ENCODE measurements at regions not wholly inside any gene's neighbourhood (a gene's known extent, or its start where the extent isn't known, plus 50 kb on each side); places are given as distances from the start of the nearest gene placed in this dataset.

GRCh38 chr15:25179673-25180511, 225.1 kb downstream of the SNRPN start:
- TF ChIP-seq EZH2phosphoT487 (IDR thresholded peaks at IDR 0.05; ENCODE audit: low read depth) (no peak), CTCF (IDR thresholded peaks at IDR 0.05; ENCODE audit: low read depth, low read length) (no peak)
- no peaks in the 10 kb centered on the region for H3K9me3 ChIP-seq (ENCODE audit: insufficient read depth, low read length)
- H3K9ac ChIP-seq (ENCODE audit: low read length) = no peak overlapping the region
- H3K36me3 ChIP-seq (replicated peaks; ENCODE audit: low read depth, low read length) = no peaks in the 10 kb centered on the region
- no peak overlapping the region for H3K27ac ChIP-seq (ENCODE audit: low read length)
- H4K20me1 ChIP-seq (ENCODE audit: insufficient read depth, low read length) = no peaks in the 10 kb centered on the region
- no peak overlapping the region for H3K4me3 ChIP-seq (ENCODE audit: low read length)
- H3K4me1 ChIP-seq (ENCODE audit: low read length) = no peaks in the 10 kb centered on the region
- no peaks in the 10 kb centered on the region for H3K79me2 ChIP-seq (ENCODE audit: low read length)
- H2AFZ ChIP-seq (ENCODE audit: low read depth, low read length) = no peak overlapping the region
- H3K4me2 ChIP-seq (ENCODE audit: low read length) = no peak overlapping the region
- no peaks in the 10 kb centered on the region for H3K27me3 ChIP-seq (ENCODE audit: low read depth, low read length)

GRCh38 chr15:25180606-25181292, 226.0 kb downstream of the SNRPN start:
- H3K4me2 ChIP-seq (ENCODE audit: low read length) = no peak overlapping the region
- no peak for TF ChIP-seq CTCF (IDR thresholded peaks at IDR 0.05; ENCODE audit: low read depth, low read length)
- no peak for TF ChIP-seq EZH2phosphoT487 (IDR thresholded peaks at IDR 0.05; ENCODE audit: low read depth)
- H3K4me3 ChIP-seq (ENCODE audit: low read length) = no peak overlapping the region
- H3K36me3 ChIP-seq (replicated peaks; ENCODE audit: low read depth, low read length) = no peaks in the 10 kb centered on the region
- H2AFZ ChIP-seq (ENCODE audit: low read depth, low read length) = no peak overlapping the region
- no peaks in the 10 kb centered on the region for H3K27me3 ChIP-seq (ENCODE audit: low read depth, low read length)
- H3K4me1 ChIP-seq (ENCODE audit: low read length) = no peaks in the 10 kb centered on the region
- H3K9ac ChIP-seq (ENCODE audit: low read length) = no peak overlapping the region
- H4K20me1 ChIP-seq (ENCODE audit: insufficient read depth, low read length) = no peaks in the 10 kb centered on the region
- no peaks in the 10 kb centered on the region for H3K9me3 ChIP-seq (ENCODE audit: insufficient read depth, low read length)
- H3K27ac ChIP-seq (ENCODE audit: low read length) = no peak overlapping the region
- H3K79me2 ChIP-seq (ENCODE audit: low read length) = no peaks in the 10 kb centered on the region

- H4K20me1 ChIP-seq (ENCODE audit: insufficient read depth, low read length) = no peaks in the 10 kb centered on the region
- H3K36me3 ChIP-seq (replicated peaks; ENCODE audit: low read depth, low read length) = no peaks in the 10 kb centered on the region
- no peak overlapping the region for H2AFZ ChIP-seq (ENCODE audit: low read depth, low read length)
- no peak overlapping the region for H3K4me2 ChIP-seq (ENCODE audit: low read length)
- no peaks in the 10 kb centered on the region for H3K9me3 ChIP-seq (ENCODE audit: insufficient read depth, low read length)
- no peaks in the 10 kb centered on the region for H3K4me1 ChIP-seq (ENCODE audit: low read length)
- TF ChIP-seq CTCF (IDR thresholded peaks at IDR 0.05; ENCODE audit: low read depth, low read length) = no peak
- TF ChIP-seq EZH2phosphoT487 (IDR thresholded peaks at IDR 0.05; ENCODE audit: low read depth) = no peak
- H3K79me2 ChIP-seq (ENCODE audit: low read length) = no peaks in the 10 kb centered on the region
- H3K27ac ChIP-seq (ENCODE audit: low read length) = no peak overlapping the region
- no peaks in the 10 kb centered on the region for H3K27me3 ChIP-seq (ENCODE audit: low read depth, low read length)
- H3K9ac ChIP-seq (ENCODE audit: low read length) = no peak overlapping the region
- H3K4me3 ChIP-seq (ENCODE audit: low read length) = no peak overlapping the region
Observed at GRCh38 chr15:25181293-25182097, 226.7 kb downstream of the SNRPN start.

GRCh38 chr15:25182098-25182478, 227.3 kb downstream of the SNRPN start:
- TF ChIP-seq EZH2phosphoT487 (IDR thresholded peaks at IDR 0.05; ENCODE audit: low read depth) (no peak), CTCF (IDR thresholded peaks at IDR 0.05; ENCODE audit: low read depth, low read length) (no peak)
- Histone ChIP-seq H3K9ac (ENCODE audit: low read length) (no peak overlapping the region), H3K36me3 (replicated peaks; ENCODE audit: low read depth, low read length) (no peaks in the 10 kb centered on the region), H3K4me2 (ENCODE audit: low read length) (no peak overlapping the region), H3K79me2 (ENCODE audit: low read length) (no peaks in the 10 kb centered on the region), H3K27ac (ENCODE audit: low read length) (no peak overlapping the region), H3K4me3 (ENCODE audit: low read length) (no peak overlapping the region), H4K20me1 (ENCODE audit: insufficient read depth, low read length) (no peaks in the 10 kb centered on the region), H3K27me3 (ENCODE audit: low read depth, low read length) (no peaks in the 10 kb centered on the region), H3K9me3 (ENCODE audit: insufficient read depth, low read length) (no peaks in the 10 kb centered on the region), H3K4me1 (ENCODE audit: low read length) (no peaks in the 10 kb centered on the region), H2AFZ (ENCODE audit: low read depth, low read length) (no peak overlapping the region)

Measured in OCI-LY3 (cell line).